ENCODE measurements at regions not wholly inside any gene's neighbourhood (a gene's known extent, or its start where the extent isn't known, plus 50 kb on each side); places are given as distances from the start of the nearest gene placed in this dataset.

DNA sequence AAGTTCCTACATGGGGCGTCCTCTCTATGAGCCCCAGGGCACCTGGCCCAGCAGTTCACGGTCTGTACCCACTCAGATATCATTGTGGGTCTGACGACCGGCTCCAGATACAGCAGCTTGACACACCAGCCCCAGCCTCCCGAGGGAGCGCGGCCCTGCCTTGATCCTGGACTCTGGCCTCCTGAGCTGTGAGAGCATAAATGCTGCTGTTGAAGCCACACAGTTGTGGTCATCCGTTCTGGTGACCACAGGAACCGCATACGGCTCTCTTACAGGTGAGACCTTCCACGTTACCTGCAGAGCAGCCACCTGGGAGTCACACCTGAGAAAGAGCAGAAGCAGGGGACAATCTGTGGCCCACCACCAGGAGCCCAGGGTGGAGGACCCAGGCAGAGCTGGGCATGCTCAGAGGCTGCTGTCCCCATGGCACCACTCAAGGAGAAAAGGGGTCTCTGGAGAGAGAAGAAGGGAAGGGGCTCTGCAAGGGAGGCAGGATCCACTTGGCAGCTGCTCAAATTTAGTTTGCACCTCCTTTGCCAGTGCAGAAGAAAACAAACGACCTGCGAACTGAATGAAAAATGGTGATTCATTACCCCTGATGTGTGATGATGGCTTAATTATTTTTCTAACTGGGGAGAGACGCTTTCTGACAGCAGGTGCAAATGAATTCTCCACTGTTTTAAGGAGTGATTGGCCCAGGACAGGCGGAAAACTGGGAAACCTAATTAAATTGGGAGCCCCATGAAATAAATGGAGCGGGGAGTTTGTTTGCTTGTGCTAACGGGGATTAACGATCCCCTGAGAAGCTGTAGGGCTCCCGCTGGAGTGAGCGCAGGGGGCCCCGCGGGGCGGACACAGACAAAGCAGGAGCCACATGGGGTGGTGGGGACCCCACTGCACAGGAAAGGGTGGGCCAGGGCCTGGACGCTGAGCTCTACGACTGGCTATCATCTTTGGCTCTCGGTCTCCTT lies 208.9 kb downstream of the RBFOX3 start:
- intact Hi-C loops (cut with DNase I; ENCODE audit: low total_unique reads) = no loop called here
- no peaks in the 10 kb centered on the region for H3K9me3 ChIP-seq
- H3K4me3 ChIP-seq = no peak overlapping the region
- H3K4me1 ChIP-seq = peaks cover 6 to 13% (median 7%) of the 10 kb centered on the region in 4 donors
- H3K27ac ChIP-seq = no peak overlapping the region
- no peaks in the 10 kb centered on the region for H3K36me3 ChIP-seq
- TF ChIP-seq POLR2AphosphoS5 (IDR thresholded peaks at IDR 0.05) = no peak
- TF ChIP-seq EP300 (IDR thresholded peaks at IDR 0.05) = no peak
- TF ChIP-seq, protein P1, sequence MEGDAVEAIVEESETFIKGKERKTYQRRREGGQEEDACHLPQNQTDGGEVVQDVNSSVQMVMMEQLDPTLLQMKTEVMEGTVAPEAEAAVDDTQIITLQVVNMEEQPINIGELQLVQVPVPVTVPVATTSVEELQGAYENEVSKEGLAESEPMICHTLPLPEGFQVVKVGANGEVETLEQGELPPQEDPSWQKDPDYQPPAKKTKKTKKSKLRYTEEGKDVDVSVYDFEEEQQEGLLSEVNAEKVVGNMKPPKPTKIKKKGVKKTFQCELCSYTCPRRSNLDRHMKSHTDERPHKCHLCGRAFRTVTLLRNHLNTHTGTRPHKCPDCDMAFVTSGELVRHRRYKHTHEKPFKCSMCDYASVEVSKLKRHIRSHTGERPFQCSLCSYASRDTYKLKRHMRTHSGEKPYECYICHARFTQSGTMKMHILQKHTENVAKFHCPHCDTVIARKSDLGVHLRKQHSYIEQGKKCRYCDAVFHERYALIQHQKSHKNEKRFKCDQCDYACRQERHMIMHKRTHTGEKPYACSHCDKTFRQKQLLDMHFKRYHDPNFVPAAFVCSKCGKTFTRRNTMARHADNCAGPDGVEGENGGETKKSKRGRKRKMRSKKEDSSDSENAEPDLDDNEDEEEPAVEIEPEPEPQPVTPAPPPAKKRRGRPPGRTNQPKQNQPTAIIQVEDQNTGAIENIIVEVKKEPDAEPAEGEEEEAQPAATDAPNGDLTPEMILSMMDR (IDR thresholded peaks at IDR 0.05) = no peak
- H3K27me3 ChIP-seq = peaks cover 0 to 98% (median 74%) of the 10 kb centered on the region in 3 donors
- DNase-seq = no peak
- WGBS, 5 donors = 28 to 39% (median 31%) methylated on average over 19 to 26 of the region's 26 CpGs

DNA sequence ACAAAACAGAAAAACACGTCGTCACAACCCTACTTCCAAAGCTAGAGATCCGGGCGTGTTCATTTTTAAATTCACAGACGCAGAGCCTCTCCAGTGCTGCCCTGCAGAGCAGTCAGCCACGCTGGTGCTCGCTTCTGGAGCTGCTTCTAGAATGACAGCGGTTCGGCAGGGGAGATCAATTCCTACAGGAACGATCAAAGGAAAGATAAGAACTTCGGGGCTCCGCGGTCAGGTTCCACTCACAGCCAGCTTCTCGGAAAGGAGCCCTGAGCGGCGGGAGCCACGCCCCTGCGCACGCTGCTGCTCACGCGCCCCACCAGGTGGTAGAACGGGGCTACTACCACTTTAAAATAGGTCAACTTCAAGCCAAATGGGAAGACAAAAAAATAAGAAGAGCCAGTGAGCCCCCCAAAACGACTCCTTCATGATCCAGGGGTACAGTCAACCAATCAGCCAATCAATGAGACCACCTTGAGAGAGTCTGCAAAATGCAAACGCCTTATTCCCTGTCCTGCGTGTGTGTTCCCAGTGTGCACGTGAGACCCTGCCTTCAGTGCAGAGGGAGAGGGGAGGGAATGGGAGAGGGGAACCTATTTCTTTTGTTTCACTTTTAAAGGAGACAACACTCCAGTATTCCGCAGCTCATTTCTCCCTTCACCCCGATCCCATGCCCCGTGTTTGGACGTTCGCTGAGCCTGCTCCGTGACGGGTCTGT lies 209.7 kb downstream of the RBFOX3 start:
- Histone ChIP-seq H3K27me3 (peaks cover 0 to 97% (median 74%) of the 10 kb centered on the region in 3 donors), H3K4me3 (peak overlapping the region; percentile 29 to 40 (median 34)), H3K36me3 (no peaks in the 10 kb centered on the region), H3K4me1 (peaks cover 6 to 13% (median 7%) of the 10 kb centered on the region in 4 donors), H3K27ac (no peak overlapping the region), H3K9me3 (no peaks in the 10 kb centered on the region)
- DNase-seq = peak; percentile 77 to 88
- WGBS, 5 donors = 9 to 12% (median 10%) methylated on average over 33 of the region's 33 CpGs
- intact Hi-C loops (cut with DNase I; ENCODE audit: low total_unique reads) = no loop called here
- no peak for TF ChIP-seq POLR2AphosphoS5 (IDR thresholded peaks at IDR 0.05)
- TF ChIP-seq, protein P1 (IDR thresholded peaks at IDR 0.05) = peak in 4 of 7 experiments; percentile 61 to 88 (median 80)

DNA sequence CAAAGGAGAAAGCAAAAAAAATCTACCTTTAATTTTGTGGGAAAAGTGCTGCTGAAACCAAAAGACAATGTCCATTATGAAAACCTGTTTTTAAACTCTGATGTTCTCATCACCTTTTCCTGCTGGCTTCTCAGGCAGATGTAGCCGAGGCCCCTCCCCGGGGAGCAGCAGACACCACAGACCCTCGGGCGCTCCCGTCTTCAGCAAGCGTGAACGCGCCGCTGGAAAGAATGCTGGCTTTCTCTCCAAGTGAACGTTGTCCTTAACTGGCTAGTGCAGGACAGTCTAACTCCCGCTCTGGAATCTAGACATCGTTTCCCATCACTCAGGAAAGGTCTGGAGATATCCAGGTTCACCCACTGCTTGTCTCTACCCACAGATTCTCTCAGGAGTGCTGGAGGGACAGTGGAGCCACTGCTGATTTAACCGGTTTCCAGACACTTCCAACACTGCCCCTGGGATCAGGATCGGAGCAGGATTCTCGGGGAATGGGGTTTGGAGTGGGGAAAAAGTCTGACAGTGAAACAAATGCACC lies 211.2 kb downstream of the RBFOX3 start:
- Histone ChIP-seq H3K9me3 (no peaks in the 10 kb centered on the region), H3K4me3 (no peak overlapping the region), H3K27ac (no peak overlapping the region), H3K4me1 (peaks cover 6 to 13% (median 7%) of the 10 kb centered on the region in 4 donors), H3K27me3 (peaks cover 0 to 97% (median 78%) of the 10 kb centered on the region in 3 donors), H3K36me3 (no peaks in the 10 kb centered on the region)
- intact Hi-C loops (cut with DNase I; ENCODE audit: low total_unique reads) = no loop called here
- DNase-seq = no peak
- no peak for TF ChIP-seq EP300 (IDR thresholded peaks at IDR 0.05)
- TF ChIP-seq, protein P1 (IDR thresholded peaks at IDR 0.05) = no peak
- TF ChIP-seq POLR2AphosphoS5 (IDR thresholded peaks at IDR 0.05) = no peak
- no peak for TF ChIP-seq POLR2A (IDR thresholded peaks at IDR 0.05)
- 50 to 64% (median 57%) methylated on average over 15 of the region's 15 CpGs for WGBS, 5 donors

DNA sequence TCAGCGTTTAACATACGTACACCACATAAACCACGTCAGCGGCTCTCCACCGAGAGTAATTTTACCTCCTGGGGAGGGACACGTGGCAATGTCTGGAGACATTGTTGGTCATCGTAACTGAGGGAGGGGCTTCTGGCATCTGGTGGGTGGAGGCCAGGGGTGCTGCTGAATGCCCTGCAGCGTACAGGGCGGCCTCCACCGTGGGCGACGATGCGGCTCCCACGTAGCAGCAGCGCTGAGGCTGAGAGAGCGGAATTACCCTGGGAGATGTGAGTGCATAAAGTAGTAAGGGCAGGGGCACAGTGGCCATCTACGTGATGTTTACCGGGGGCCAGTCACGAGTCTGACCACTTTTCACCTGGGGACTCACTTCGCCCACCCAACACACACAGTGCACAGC lies 212.4 kb downstream of the RBFOX3 start:
- Histone ChIP-seq H3K36me3 (no peaks in the 10 kb centered on the region), H3K27me3 (peaks cover 5 to 98% (median 85%) of the 10 kb centered on the region in 3 donors), H3K4me1 (peaks cover 6 to 13% (median 7%) of the 10 kb centered on the region in 4 donors), H3K9me3 (no peaks in the 10 kb centered on the region), H3K4me3 (no peak overlapping the region), H3K27ac (no peak overlapping the region)
- 83 to 90% (median 84%) methylated on average over 20 of the region's 20 CpGs for WGBS, 5 donors
- intact Hi-C loops (cut with DNase I; ENCODE audit: low total_unique reads) = no loop called here
- TF ChIP-seq POLR2AphosphoS5 (IDR thresholded peaks at IDR 0.05) = no peak
- TF ChIP-seq, protein P1 (IDR thresholded peaks at IDR 0.05) = no peak
- TF ChIP-seq EP300 (IDR thresholded peaks at IDR 0.05) = no peak
- no peak for TF ChIP-seq POLR2A (IDR thresholded peaks at IDR 0.05)
- no peak for DNase-seq
